ENCODE measurements at regions not wholly inside any gene's neighbourhood (a gene's known extent, or its start where the extent isn't known, plus 50 kb on each side); places are given as distances from the start of the nearest gene placed in this dataset.

DNA sequence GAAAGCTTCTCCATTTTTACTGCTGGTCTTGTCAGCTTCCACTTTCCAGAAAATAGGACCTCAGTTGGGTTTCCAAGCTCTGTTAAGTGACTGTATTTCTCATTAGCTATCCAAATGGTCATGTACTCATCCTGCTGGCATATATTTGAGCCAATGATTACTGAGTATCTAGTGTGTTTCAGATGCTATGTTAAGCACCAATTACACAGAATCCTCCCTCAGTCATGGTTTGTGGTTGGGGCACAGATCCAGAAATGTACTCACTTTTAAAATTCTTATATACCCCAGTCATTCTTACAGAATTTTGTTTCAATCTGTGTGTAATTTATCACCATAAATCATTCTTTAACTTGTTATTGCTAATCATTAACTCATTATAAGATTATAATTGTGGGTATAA, 362.3 kb upstream of the MTPN start (continued):
- TF ChIP-seq, protein P1, sequence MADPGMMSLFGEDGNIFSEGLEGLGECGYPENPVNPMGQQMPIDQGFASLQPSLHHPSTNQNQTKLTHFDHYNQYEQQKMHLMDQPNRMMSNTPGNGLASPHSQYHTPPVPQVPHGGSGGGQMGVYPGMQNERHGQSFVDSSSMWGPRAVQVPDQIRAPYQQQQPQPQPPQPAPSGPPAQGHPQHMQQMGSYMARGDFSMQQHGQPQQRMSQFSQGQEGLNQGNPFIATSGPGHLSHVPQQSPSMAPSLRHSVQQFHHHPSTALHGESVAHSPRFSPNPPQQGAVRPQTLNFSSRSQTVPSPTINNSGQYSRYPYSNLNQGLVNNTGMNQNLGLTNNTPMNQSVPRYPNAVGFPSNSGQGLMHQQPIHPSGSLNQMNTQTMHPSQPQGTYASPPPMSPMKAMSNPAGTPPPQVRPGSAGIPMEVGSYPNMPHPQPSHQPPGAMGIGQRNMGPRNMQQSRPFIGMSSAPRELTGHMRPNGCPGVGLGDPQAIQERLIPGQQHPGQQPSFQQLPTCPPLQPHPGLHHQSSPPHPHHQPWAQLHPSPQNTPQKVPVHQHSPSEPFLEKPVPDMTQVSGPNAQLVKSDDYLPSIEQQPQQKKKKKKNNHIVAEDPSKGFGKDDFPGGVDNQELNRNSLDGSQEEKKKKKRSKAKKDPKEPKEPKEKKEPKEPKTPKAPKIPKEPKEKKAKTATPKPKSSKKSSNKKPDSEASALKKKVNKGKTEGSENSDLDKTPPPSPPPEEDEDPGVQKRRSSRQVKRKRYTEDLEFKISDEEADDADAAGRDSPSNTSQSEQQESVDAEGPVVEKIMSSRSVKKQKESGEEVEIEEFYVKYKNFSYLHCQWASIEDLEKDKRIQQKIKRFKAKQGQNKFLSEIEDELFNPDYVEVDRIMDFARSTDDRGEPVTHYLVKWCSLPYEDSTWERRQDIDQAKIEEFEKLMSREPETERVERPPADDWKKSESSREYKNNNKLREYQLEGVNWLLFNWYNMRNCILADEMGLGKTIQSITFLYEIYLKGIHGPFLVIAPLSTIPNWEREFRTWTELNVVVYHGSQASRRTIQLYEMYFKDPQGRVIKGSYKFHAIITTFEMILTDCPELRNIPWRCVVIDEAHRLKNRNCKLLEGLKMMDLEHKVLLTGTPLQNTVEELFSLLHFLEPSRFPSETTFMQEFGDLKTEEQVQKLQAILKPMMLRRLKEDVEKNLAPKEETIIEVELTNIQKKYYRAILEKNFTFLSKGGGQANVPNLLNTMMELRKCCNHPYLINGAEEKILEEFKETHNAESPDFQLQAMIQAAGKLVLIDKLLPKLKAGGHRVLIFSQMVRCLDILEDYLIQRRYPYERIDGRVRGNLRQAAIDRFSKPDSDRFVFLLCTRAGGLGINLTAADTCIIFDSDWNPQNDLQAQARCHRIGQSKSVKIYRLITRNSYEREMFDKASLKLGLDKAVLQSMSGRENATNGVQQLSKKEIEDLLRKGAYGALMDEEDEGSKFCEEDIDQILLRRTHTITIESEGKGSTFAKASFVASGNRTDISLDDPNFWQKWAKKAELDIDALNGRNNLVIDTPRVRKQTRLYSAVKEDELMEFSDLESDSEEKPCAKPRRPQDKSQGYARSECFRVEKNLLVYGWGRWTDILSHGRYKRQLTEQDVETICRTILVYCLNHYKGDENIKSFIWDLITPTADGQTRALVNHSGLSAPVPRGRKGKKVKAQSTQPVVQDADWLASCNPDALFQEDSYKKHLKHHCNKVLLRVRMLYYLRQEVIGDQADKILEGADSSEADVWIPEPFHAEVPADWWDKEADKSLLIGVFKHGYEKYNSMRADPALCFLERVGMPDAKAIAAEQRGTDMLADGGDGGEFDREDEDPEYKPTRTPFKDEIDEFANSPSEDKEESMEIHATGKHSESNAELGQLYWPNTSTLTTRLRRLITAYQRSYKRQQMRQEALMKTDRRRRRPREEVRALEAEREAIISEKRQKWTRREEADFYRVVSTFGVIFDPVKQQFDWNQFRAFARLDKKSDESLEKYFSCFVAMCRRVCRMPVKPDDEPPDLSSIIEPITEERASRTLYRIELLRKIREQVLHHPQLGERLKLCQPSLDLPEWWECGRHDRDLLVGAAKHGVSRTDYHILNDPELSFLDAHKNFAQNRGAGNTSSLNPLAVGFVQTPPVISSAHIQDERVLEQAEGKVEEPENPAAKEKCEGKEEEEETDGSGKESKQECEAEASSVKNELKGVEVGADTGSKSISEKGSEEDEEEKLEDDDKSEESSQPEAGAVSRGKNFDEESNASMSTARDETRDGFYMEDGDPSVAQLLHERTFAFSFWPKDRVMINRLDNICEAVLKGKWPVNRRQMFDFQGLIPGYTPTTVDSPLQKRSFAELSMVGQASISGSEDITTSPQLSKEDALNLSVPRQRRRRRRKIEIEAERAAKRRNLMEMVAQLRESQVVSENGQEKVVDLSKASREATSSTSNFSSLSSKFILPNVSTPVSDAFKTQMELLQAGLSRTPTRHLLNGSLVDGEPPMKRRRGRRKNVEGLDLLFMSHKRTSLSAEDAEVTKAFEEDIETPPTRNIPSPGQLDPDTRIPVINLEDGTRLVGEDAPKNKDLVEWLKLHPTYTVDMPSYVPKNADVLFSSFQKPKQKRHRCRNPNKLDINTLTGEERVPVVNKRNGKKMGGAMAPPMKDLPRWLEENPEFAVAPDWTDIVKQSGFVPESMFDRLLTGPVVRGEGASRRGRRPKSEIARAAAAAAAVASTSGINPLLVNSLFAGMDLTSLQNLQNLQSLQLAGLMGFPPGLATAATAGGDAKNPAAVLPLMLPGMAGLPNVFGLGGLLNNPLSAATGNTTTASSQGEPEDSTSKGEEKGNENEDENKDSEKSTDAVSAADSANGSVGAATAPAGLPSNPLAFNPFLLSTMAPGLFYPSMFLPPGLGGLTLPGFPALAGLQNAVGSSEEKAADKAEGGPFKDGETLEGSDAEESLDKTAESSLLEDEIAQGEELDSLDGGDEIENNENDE (IDR thresholded peaks at IDR 0.05; ENCODE audit: insufficient replicate concordance, low read length): no peak
- TF ChIP-seq, protein P2, sequence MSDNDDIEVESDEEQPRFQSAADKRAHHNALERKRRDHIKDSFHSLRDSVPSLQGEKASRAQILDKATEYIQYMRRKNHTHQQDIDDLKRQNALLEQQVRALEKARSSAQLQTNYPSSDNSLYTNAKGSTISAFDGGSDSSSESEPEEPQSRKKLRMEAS (IDR thresholded peaks at IDR 0.05): no peak
- TF ChIP-seq CBX8 (IDR thresholded peaks at IDR 0.05; ENCODE audit: borderline replicate concordance, low read depth, low read length): no peak
- TF ChIP-seq HDAC2 (IDR thresholded peaks at IDR 0.05; ENCODE audit: borderline replicate concordance in 1 of 2, low read depth in 2 of 2, low read length in 2 of 2): no peak
- TF ChIP-seq POLR2A (IDR thresholded peaks at IDR 0.05; ENCODE audit: control extremely low read depth in 1 of 2, low read depth in 2 of 2, low read length in 2 of 2): no peak
- TF ChIP-seq RXRA (IDR thresholded peaks at IDR 0.05; ENCODE audit: insufficient read depth, low read depth, low read length): no peak
- no peak for TF ChIP-seq SIX5 (IDR thresholded peaks at IDR 0.05; ENCODE audit: low read depth, low read length)
- no peak for TF ChIP-seq JUN (IDR thresholded peaks at IDR 0.05; ENCODE audit: low read depth, low read length)
